Activated naive CD8-positive, alpha-beta T cell treated with anti-CD3 and anti-CD28 coated beads, Interleukin-2, amount 50 U/mL, for 24 hours (primary cell): ENCODE measurements at regions not wholly inside any gene's neighbourhood (a gene's known extent, or its start where the extent isn't known, plus 50 kb on each side); places are given as distances from the start of the nearest gene placed in this dataset.

Source experiments
- ATAC-seq: fragments of 150-1000 bp; cut with Tn5 transposase; one replicate; pipeline ENCODE4 v1.10.0; 2021
- DNase-seq: peaks from one replicate; pipeline ENCODE4 v3.0.0; 2021
- H3K27ac Mint-ChIP-seq: one replicate; pipeline ENCODE4 v1.8.0; 2021; ENCODE audit warnings: mild to moderate bottlenecking, mixed read lengths
- H3K27me3 Mint-ChIP-seq: one replicate; pipeline ENCODE4 v1.8.0; 2021; ENCODE audit warnings: mixed read lengths
- H3K36me3 Mint-ChIP-seq: one replicate; pipeline ENCODE4 v1.8.0; 2021; ENCODE audit warnings: low read depth, mixed read lengths
- H3K4me1 Mint-ChIP-seq: one replicate; pipeline ENCODE4 v1.8.0; 2021; ENCODE audit warnings: mixed read lengths
- H3K4me3 Mint-ChIP-seq: one replicate; pipeline ENCODE4 v1.8.0; 2021; ENCODE audit warnings: mild to moderate bottlenecking, moderate library complexity, mixed read lengths
- H3K9me3 Mint-ChIP-seq: one replicate; pipeline ENCODE4 v1.8.0; 2021; ENCODE audit warnings: mixed read lengths

DNA sequence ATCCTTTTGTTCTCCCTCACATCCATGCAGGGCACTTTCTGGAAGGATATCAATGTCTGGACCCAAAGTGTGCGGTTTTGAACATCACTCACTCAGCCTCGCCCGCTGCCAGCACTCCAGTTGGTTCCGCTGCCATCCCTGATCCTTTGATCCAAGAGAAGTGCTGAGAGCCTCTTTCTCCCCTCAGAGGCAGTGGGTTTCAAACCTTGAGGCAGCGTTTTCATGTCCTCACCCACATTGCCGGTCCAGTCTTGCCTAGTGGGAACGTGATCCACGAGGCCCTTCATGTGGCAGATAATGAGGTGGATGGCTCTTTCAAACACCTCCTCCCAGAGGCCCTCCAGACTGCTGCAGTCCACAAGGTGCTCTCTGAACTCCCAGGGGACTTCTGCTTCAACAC, 122.2 kb downstream of the ACTL8 start:
- peaks cover 5% of the 10 kb centered on the region for H3K27me3 Mint-ChIP-seq
- no peak for DNase-seq
- H3K4me1 Mint-ChIP-seq = no peaks in the 10 kb centered on the region
- no peak overlapping the region for H3K4me3 Mint-ChIP-seq
- H3K36me3 Mint-ChIP-seq = no peaks in the 10 kb centered on the region
- H3K27ac Mint-ChIP-seq = no peak overlapping the region
- no peaks in the 10 kb centered on the region for H3K9me3 Mint-ChIP-seq
- no peak for ATAC-seq

GRCh38 chr1:17877896-17878295, 122.8 kb downstream of the ACTL8 start:
- no peak for DNase-seq
- Mint-ChIP-seq H3K4me1 (no peaks in the 10 kb centered on the region), H3K27me3 (peaks cover 5% of the 10 kb centered on the region), H3K4me3 (no peak overlapping the region), H3K36me3 (no peaks in the 10 kb centered on the region), H3K9me3 (no peaks in the 10 kb centered on the region), H3K27ac (no peak overlapping the region)
- ATAC-seq = no peak

DNA sequence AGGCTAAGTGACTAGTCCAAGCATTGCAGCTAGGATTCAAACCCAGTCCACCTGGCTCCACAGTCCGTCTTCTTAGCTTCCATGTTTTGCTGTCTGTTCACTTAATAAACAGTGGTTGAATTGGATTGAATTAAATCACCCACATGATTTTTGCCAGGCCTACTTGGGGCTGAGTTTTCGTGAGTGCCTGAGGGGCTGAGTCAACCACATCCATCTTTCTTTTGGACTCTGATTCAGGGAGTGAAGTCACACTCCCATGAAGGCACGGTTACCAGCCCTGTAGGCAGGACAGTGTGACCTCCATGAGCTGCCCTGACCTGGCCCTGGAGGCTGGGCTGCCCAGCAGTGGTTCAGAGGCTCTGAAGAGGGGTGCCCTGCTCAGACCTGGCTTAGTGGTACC, 123.7 kb downstream of the ACTL8 start:
- Mint-ChIP-seq H3K27ac (no peak overlapping the region), H3K4me1 (no peaks in the 10 kb centered on the region), H3K27me3 (peaks cover 6% of the 10 kb centered on the region), H3K4me3 (no peak overlapping the region), H3K9me3 (no peaks in the 10 kb centered on the region), H3K36me3 (no peaks in the 10 kb centered on the region)
- DNase-seq = no peak
- ATAC-seq = no peak

- H3K4me1 Mint-ChIP-seq = no peaks in the 10 kb centered on the region
- ATAC-seq (no peak), DNase-seq (no peak)
- H3K4me3 Mint-ChIP-seq = no peak overlapping the region
- no peak overlapping the region for H3K27ac Mint-ChIP-seq
- no peaks in the 10 kb centered on the region for H3K36me3 Mint-ChIP-seq
- H3K27me3 Mint-ChIP-seq = peaks cover 8% of the 10 kb centered on the region
- no peaks in the 10 kb centered on the region for H3K9me3 Mint-ChIP-seq
Observed at GRCh38 chr1:17880449-17880848, 125.3 kb downstream of the ACTL8 start.

GRCh38 chr1:17881761-17882160, 126.6 kb downstream of the ACTL8 start:
- Mint-ChIP-seq H3K27ac (no peak overlapping the region), H3K9me3 (no peaks in the 10 kb centered on the region), H3K36me3 (no peaks in the 10 kb centered on the region), H3K27me3 (peaks cover 8% of the 10 kb centered on the region), H3K4me3 (no peak overlapping the region), H3K4me1 (no peaks in the 10 kb centered on the region)
- no peak for ATAC-seq
- no peak for DNase-seq

GRCh38 chr1:17883136-17883535, 128.0 kb downstream of the ACTL8 start:
- H3K4me1 Mint-ChIP-seq = no peaks in the 10 kb centered on the region
- DNase-seq (no peak), ATAC-seq (no peak)
- H3K4me3 Mint-ChIP-seq = no peak overlapping the region
- no peak overlapping the region for H3K27ac Mint-ChIP-seq
- H3K36me3 Mint-ChIP-seq = no peaks in the 10 kb centered on the region
- peaks cover 7% of the 10 kb centered on the region for H3K27me3 Mint-ChIP-seq
- H3K9me3 Mint-ChIP-seq = no peaks in the 10 kb centered on the region

GRCh38 chr1:17883662-17884395, 128.7 kb downstream of the ACTL8 start:
- no peak overlapping the region for H3K4me3 Mint-ChIP-seq

DNA sequence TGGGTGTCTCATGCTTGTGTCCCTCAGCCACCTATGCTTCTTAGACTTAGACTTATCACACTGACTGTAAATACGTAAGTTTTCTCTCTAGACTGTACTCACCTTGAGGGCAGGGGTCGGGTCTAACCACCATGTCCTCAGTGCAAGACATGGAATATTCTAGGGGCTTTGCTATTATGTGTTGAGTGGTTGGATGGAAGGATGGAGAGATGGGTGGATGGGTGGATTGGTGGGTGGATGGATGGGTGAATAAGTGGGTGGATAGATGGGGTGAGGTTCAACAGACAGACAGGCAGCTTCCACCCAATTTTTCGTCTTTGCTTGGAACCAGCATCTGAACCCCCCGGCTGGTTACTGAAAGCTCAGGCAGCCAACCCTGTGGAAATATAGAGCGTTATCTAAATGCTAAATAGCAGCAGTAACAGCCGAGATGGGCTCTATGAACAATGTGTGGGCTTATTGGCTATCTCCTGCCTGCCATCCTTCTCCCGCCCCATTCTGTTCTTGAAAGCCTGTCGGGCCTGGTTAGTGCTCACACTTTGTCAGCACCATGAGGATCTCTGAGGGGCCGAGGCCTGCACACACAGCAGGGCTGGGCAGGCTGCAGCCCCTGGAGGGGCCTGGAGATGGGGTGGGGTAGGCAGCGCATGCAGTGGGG, 130.7 kb downstream of the ACTL8 start:
- peaks cover 7% of the 10 kb centered on the region for H3K27me3 Mint-ChIP-seq
- no peak overlapping the region for H3K4me3 Mint-ChIP-seq
- H3K27ac Mint-ChIP-seq = no peak overlapping the region

More at GRCh38 chr1:17883662-17884395, 128.7 kb downstream of the ACTL8 start:
- DNase-seq (no peak), ATAC-seq (no peak)
- H3K4me1 Mint-ChIP-seq = no peaks in the 10 kb centered on the region
- no peak overlapping the region for H3K27ac Mint-ChIP-seq
- H3K36me3 Mint-ChIP-seq = no peaks in the 10 kb centered on the region
- H3K27me3 Mint-ChIP-seq = peaks cover 7% of the 10 kb centered on the region
- H3K9me3 Mint-ChIP-seq = no peaks in the 10 kb centered on the region

DNA sequence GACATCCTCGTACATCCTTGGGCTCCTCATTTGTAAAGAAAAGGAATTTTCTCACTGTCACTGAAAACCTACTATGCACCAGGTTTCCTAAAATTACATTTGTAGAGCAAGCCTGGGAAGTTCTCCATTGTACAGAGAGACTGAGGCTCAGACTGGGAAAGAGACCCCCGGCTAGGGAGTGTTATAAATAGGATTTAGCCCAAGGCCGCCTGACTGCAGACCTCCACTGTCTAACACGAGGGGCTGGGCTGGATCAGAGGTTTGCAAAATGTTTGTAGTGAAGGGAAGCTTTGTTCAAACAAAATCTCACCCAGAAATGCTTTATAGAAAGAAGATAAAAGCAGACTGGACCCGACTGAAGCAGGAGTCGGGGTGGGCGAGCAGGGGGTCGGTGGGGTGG, 131.3 kb downstream of the ACTL8 start:
- Mint-ChIP-seq H3K4me3 (no peak overlapping the region), H3K36me3 (no peaks in the 10 kb centered on the region), H3K27ac (no peak overlapping the region), H3K9me3 (no peaks in the 10 kb centered on the region), H3K27me3 (peaks cover 7% of the 10 kb centered on the region), H3K4me1 (no peaks in the 10 kb centered on the region)
- DNase-seq = no peak
- no peak for ATAC-seq

More for the DNA sequence above, 130.7 kb downstream of the ACTL8 start:
- Mint-ChIP-seq H3K4me1 (no peaks in the 10 kb centered on the region), H3K36me3 (no peaks in the 10 kb centered on the region), H3K9me3 (no peaks in the 10 kb centered on the region)
- ATAC-seq = no peak
- DNase-seq = no peak

DNA sequence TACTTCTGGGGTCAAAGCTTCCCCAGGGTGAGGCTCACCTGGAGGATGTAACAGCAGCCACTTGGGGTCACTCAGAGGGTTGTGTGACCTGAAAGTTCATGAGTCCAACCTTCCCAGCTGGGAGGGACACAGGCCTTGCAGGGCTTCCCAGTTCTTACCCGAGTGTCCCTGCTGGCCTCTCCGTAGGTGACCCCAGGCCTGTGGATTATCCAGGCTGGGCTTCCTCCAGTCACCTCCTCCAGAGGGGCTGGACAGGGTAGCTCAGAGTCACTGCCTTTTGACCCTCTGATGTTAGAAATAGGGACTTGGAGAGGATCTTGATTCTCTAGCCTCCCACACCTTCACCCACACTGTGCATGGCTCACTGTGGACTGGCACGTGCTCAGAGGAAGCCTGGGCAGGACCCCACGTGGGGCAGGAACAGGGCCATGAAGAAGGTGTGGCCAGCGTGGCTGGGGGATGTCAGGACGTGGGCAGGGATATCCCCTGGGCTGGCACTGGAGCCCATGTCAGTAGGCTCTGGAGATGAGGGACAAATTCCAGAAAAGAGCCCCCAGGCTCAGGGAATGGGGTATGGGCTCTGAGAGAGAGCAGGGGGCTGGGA, 131.8 kb downstream of the ACTL8 start:
- Mint-ChIP-seq H3K27me3 (peaks cover 7% of the 10 kb centered on the region), H3K27ac (no peak overlapping the region), H3K9me3 (no peaks in the 10 kb centered on the region), H3K4me1 (no peaks in the 10 kb centered on the region), H3K4me3 (no peak overlapping the region), H3K36me3 (no peaks in the 10 kb centered on the region)
- ATAC-seq (no peak), DNase-seq (no peak)

DNA sequence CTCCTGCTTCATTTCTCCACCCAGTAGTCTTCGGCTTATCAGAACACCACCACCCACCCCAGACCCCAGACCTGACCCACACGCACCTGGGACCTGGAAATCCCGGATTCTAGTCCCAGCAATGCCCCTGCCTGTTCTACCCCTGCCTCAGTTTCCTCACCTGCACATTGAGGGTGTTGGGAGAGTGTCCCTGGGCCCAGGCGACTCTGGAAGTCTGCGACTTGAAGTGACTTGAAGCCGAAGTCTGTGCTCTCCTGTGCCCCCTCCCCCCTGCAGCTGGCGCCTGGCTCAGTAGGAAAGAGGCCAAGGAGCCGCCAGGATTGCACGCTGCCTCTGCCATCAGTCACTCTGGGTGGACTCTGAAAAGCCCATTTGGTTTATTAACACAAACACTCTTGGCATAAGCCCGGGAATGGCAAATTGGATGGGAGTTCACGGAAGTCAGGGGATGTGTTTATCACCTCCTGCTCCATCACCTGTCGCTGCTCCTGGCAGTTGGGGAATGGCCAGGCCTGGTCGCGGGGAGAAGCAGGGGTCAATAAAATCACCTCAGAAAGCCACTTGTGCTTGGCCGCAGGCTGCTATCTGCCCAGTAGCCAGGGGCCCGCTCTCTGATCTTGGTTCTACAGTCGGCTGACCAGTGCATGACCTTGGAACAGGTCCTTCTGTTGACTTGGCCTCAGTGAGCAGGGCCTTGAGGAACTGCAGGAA, 132.7 kb downstream of the ACTL8 start:
- ATAC-seq = no peak
- H3K27me3 Mint-ChIP-seq = peaks cover 8% of the 10 kb centered on the region
- no peak overlapping the region for H3K27ac Mint-ChIP-seq
- H3K9me3 Mint-ChIP-seq = no peaks in the 10 kb centered on the region
- H3K36me3 Mint-ChIP-seq = no peaks in the 10 kb centered on the region
- DNase-seq = no peak
- H3K4me1 Mint-ChIP-seq = no peaks in the 10 kb centered on the region
- H3K4me3 Mint-ChIP-seq = no peak overlapping the region

- ATAC-seq = no peak
- peaks cover 6% of the 10 kb centered on the region for H3K27me3 Mint-ChIP-seq
Observed at GRCh38 chr1:17890056-17890814, 135.1 kb downstream of the ACTL8 start.

DNA sequence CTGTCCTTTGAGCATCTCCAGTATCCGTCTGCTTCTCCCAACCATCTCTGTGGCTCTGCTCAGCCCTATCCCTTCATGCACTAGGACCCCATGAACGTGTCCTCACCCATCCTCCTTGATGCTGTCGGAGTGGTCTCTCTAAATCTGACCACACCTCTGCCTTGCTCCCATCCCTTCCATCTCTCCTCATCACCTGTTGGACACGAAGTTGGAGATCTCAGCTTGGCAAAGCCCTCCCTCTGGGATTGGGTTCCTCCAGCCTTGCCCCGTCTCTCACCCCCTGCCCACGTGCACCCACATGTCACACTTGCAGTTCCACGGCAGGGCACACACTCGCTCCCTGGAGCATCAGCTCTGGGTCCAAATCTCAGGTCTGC, 135.7 kb downstream of the ACTL8 start:
- no peaks in the 10 kb centered on the region for H3K4me1 Mint-ChIP-seq
- no peak for ATAC-seq
- H3K27ac Mint-ChIP-seq = no peak overlapping the region
- H3K4me3 Mint-ChIP-seq = no peak overlapping the region
- H3K36me3 Mint-ChIP-seq = no peaks in the 10 kb centered on the region
- DNase-seq = no peak
- H3K27me3 Mint-ChIP-seq = peaks cover 6% of the 10 kb centered on the region
- no peaks in the 10 kb centered on the region for H3K9me3 Mint-ChIP-seq

More at GRCh38 chr1:17890056-17890814, 135.1 kb downstream of the ACTL8 start:
- Mint-ChIP-seq H3K4me3 (no peak overlapping the region), H3K9me3 (no peaks in the 10 kb centered on the region), H3K36me3 (no peaks in the 10 kb centered on the region), H3K4me1 (no peaks in the 10 kb centered on the region), H3K27ac (no peak overlapping the region)
- no peak for DNase-seq
